Muscle of arm (tissue), 1 donor: ENCODE measurements at regions not wholly inside any gene's neighbourhood (a gene's known extent, or its start where the extent isn't known, plus 50 kb on each side); places are given as distances from the start of the nearest gene placed in this dataset.

Experiments
- DNase-seq: peaks from one replicate; pipeline ENCODE4 v3.0.0-alpha.2; 2013

- DNase-seq = no peak
These were observed 232.9 kb upstream of the ID2 start for GRCh38 chr2:8448824-8449556.

- no peak for DNase-seq
These were observed 230.6 kb upstream of the ID2 start for GRCh38 chr2:8451273-8451672.

- no peak for DNase-seq
These were observed 229.6 kb upstream of the ID2 start for GRCh38 chr2:8452296-8452695.

- DNase-seq = no peak
These were observed 228.6 kb upstream of the ID2 start for GRCh38 chr2:8452979-8453903.

GRCh38 chr2:8453904-8454302 lies 228.0 kb upstream of the ID2 start:
- DNase-seq = no peak

- no peak for DNase-seq
These were observed 227.1 kb upstream of the ID2 start for GRCh38 chr2:8454797-8455196.

- DNase-seq = no peak
These were observed 226.4 kb upstream of the ID2 start for GRCh38 chr2:8455236-8456150.

GRCh38 chr2:8456151-8457091 lies 225.4 kb upstream of the ID2 start:
- DNase-seq = no peak

- no peak for DNase-seq
These were observed 224.8 kb upstream of the ID2 start for GRCh38 chr2:8457092-8457481.

- DNase-seq = no peak
These were observed 224.0 kb upstream of the ID2 start for GRCh38 chr2:8457699-8458502.

- DNase-seq = no peak
These were observed 223.1 kb upstream of the ID2 start for GRCh38 chr2:8458503-8459459.

GRCh38 chr2:8459474-8459873 lies 222.4 kb upstream of the ID2 start:
- no peak for DNase-seq

GRCh38 chr2:8461341-8461740 lies 220.5 kb upstream of the ID2 start:
- no peak for DNase-seq

GRCh38 chr2:8462280-8462679 lies 219.6 kb upstream of the ID2 start:
- DNase-seq = no peak

- DNase-seq = no peak
These were observed 218.8 kb upstream of the ID2 start for GRCh38 chr2:8462899-8463648.

- no peak for DNase-seq
These were observed 216.3 kb upstream of the ID2 start for GRCh38 chr2:8465560-8465959.

- DNase-seq = no peak
These were observed 212.0 kb upstream of the ID2 start for GRCh38 chr2:8469709-8470493.
